Right ventricle myocardium inferior (tissue), 1 donor: ENCODE measurements at regions not wholly inside any gene's neighbourhood (a gene's known extent, or its start where the extent isn't known, plus 50 kb on each side); places are given as distances from the start of the nearest gene placed in this dataset.
"Not testable (repeated sequence)": the region's sequence is repeated elsewhere in the genome, so short reads cannot be mapped to it uniquely, and the experiment has no call there.

ENCODE experiments used
- ATAC-seq: fragments of 200-7000 bp; cut with Tn5 transposase; one replicate; pipeline ENCODE4 v1.9.1; 2020; ENCODE audit warnings: mild to moderate bottlenecking, moderate library complexity
- DNase-seq: peaks from one replicate; pipeline ENCODE4 v3.0.0; 2021; ENCODE audit errors: missing footprints
- intact Hi-C: fragments of 100-400 bp; cut with DNase I; formaldehyde crosslinking; loops from one replicate; pipeline ENCODE4 v1.11.0; 2022
- donor health status: DM: no; HTN: yes; CAD: no; lungs with severe emphysema.

DNA sequence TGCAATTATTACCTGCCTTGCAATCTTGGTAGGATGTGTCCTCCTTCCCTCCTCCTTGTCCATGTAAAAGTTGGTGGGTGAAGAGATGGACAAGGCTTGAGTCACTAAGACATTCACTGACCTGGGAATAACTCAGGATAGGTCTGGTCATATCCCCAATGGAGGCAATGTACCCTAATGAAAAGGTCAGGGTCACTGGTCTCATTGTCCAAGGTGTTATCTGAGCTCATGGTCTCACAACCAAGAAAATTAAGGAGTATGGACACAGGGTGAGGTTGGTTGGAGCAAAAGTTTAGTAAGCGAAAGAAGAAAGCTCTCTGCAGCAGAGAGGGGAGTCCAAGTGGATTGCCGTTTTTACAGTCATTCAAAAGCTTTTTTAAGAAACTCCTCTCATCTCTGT is 179.0 kb downstream of the SNRPN start:
- intact Hi-C loops = no loop called here
- no peak for DNase-seq
- peak; percentile 24 for ATAC-seq

GRCh38 chr15:25134546-25134945 is 179.8 kb downstream of the SNRPN start:
- ATAC-seq (peak; percentile 15), DNase-seq (no peak)
- intact Hi-C loops = no loop called here

GRCh38 chr15:25136119-25136518 is 181.3 kb downstream of the SNRPN start:
- DNase-seq (no peak), ATAC-seq (peak; percentile 47)
- intact Hi-C loops = loop anchor here (5.0 kb wide), 1 partner anchor 301 kb away; the partner anchor contains the start of gene UBE3A

DNA sequence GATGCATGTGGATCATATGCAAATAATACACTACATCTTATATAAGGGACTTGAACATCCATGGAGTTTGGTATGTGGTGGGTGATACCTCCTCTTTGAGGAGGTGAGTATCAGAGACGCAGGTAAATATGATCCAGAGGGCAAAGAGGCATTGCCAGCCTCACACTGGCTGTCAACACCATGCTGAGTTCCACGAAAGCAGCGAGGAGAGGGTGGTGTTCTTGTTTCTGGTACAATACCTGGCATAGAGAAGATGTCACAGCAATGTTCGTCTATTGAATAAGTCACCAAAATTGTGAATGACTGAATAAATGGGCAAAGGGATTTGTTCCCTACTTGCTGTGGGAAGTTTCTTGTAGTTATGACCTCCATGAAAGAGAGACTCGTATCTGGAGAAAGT is 182.2 kb downstream of the SNRPN start:
- DNase-seq (no peak), ATAC-seq (no peak)
- intact Hi-C loops = loop anchor here (5.0 kb wide), 1 partner anchor 300 kb away; the partner anchor contains the start of gene UBE3A

GRCh38 chr15:25169318-25169717 is 214.5 kb downstream of the SNRPN start:
- intact Hi-C loops = no loop called here
- ATAC-seq (no peak), DNase-seq (no peak)

GRCh38 chr15:25170113-25170731 is 215.4 kb downstream of the SNRPN start:
- peak; percentile 47 for DNase-seq
- ATAC-seq = no peak
- intact Hi-C loops = no loop called here

- no peak for DNase-seq
- no peak for ATAC-seq
- intact Hi-C loops = no loop called here
These were observed 216.0 kb downstream of the SNRPN start for GRCh38 chr15:25170781-25171110.

DNA sequence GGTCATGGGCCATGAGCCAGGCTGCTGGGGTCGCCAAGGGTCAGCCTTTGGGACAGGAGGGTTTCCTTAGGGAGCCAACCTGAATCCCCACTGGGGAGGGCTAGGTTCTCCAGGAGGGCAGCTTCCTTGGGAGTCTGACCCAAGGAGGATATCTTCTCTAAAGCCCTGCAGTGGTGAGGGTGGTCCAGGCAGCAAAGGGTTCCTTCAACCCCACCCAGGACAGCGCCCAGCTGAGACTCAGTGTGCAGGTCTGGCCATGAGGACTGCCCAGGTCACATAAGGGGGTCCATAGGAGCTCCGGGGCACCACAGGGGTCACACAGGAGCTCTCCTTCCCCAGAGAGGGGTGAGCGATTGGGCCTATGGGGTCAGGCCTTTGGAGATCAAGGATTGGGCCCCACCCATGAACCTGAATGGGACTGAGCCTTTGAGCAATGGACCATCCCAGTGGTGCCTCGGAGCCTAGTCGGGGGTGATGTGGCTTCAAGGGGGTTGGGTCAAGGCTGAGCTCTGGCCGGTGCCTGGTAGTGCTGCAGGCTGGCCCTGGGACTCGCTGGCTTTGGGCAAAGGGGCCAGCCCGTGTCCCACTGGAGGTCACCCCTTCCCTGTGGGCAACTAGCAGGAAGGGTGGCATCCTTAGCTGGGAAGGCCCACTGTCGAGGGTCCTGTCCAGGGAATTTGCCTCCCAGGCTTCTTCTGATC is 216.5 kb downstream of the SNRPN start:
- DNase-seq (no peak), ATAC-seq (no peak)
- intact Hi-C loops = no loop called here

DNA sequence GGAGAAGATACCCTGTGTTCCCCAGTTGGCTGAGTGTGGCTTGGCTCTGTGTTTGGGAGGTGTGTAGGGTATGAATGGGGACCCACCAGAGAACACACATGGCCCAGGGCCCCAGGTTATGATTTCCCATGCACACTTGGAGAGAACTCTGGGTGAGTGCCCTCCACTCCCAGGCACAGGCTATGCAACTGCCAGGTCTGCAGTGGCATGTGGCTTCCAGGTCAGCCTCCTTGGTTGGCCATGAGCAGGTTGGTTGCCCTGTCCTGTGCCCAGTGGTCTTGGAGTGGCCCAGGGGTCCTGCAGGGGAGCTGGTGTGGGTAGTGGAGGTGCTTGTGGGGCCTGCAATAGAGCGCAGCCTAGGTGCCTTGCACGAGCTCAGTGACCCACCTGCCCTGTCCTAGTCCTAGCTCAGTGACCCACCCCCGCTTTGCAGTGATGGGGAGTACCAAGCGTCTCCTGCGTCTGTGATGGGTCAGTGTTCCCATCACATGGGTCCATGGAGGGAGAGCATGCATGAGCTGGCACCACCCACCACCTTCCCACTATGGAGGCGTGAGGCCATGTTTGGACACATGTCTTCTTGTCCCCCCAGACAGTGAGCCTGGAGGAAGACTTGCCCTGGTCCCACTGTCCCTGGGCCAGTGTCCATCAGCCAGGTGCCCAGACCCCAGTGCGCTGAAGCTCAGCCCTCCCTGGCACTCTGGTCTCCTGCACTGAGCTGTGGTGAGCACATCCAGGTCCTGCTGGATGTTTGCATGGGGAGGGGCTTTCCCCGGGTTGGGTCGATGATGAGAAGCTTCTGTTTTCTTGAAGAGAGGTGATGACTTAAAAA is 217.3 kb downstream of the SNRPN start:
- intact Hi-C loops = no loop called here
- DNase-seq (peak; percentile 56), ATAC-seq (no peak)

DNA sequence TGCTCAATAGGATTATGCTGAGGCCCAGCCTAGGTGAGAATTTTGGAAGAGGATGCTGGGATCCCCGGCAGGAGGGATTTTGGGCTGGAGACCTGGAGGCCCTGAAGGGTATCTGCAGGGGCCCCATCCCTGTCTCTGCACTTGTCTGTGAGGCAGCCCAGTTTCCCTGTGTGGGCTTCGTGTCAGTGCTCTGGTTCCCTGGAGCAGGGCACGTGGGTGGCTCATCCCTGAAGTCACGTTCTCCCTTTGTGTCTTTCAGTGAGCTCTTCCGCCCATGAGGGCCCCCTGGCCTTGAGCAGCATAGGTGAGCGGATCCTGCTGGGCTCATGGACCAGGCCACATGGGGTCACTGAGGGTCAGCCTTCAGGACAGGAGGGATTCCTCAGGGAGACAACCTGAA is 217.9 kb downstream of the SNRPN start:
- ATAC-seq = no peak
- peak; percentile 18 for DNase-seq
- intact Hi-C loops = no loop called here

DNA sequence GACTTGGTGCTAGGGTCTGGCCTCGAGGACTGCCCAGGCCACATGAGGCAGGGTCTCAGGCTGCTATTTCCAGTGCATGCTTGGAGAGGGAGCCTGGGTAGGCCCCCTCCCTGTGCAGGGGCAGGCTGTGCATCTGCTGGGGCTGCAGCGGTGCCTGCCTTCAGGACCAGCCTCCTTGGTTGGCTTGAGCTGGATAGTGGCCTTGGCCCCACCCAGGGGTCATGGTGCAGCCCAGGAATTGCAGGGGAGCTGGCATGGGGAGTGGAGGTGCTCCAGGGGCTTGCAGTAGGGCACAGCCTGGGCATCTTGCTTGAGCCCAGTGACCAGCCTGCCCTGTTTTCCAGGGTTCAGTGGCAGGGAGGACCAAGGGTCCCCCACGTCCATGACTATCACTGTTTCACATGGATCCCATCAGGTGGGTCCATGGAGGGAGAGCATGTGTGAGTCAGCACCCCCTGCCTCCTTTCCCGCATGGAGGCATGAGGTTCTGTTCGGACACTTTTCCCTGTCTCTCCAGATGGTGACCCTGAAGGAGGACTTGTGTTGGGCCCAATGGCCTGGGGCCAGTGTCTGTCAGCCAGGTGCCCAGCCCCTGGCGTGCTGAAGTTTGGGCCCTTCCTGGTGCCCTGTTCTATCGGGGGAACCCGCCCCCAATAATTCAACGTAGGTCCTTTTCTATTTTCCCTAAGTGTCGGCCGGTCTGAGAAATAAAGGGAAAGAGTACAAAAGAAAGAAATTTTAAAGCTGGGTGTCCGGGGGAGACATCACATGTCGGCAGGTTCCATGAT is 218.6 kb downstream of the SNRPN start:
- no peak for ATAC-seq
- intact Hi-C loops = no loop called here
- DNase-seq = peak; percentile 39

DNA sequence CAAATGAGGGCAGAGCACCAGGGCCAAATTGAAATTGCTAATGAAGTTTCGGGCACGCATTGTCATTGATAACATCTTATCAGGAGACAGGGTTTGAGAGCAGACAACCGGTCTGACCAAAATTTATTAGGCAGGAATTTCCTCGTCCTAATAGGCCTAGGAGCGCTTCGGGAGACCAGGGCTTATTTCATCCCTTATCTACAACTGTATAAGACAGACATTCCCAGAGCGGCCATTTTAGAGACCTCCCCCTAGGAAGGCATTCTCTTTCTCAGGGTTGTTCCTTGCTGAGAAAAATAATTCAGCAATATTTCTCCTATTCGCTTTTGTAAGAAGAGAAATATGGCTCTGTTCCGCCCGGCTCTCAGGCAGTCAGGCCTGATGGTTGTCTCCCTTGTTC is 219.4 kb downstream of the SNRPN start:
- intact Hi-C loops, ATAC-seq: not testable (repeated sequence)
- peak; percentile 23 for DNase-seq

DNA sequence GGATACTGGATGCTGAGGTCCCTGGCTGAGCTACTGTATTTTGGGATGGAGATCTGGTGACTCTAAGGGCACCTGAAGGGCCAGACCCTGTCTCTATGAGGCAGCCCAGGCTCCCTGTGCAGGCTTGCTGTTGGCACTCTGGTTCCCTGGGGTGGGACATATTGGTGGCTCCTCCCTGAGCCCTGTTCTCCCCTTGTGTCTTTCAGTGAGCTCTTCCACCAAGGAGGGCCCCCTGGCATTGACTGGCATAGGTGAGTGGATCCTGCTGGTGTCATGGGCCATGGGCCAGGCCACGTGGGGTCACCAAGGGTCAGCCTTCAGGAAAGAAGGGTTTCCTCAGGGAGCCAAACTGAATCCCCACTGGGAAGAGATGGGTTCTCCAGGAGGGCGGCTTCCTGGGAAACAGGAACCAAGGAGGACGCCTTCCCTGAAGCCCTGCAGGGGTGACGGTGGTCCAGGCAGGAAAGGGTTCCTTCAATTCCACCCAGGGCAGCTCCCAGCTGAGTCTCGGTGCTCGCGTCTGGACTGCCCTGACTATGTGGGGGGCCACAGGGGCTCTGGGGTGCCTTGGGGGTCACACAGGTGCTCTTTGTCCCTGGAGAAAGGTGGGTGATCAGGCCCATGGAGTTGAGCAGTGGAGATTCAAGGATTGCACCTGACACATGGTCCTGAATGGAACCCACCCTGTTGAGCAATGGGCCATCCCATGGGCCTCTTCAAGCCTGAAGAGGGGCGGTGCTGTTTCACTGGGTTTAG is 220.4 kb downstream of the SNRPN start:
- intact Hi-C loops = no loop called here
- ATAC-seq (no peak), DNase-seq (no peak)

DNA sequence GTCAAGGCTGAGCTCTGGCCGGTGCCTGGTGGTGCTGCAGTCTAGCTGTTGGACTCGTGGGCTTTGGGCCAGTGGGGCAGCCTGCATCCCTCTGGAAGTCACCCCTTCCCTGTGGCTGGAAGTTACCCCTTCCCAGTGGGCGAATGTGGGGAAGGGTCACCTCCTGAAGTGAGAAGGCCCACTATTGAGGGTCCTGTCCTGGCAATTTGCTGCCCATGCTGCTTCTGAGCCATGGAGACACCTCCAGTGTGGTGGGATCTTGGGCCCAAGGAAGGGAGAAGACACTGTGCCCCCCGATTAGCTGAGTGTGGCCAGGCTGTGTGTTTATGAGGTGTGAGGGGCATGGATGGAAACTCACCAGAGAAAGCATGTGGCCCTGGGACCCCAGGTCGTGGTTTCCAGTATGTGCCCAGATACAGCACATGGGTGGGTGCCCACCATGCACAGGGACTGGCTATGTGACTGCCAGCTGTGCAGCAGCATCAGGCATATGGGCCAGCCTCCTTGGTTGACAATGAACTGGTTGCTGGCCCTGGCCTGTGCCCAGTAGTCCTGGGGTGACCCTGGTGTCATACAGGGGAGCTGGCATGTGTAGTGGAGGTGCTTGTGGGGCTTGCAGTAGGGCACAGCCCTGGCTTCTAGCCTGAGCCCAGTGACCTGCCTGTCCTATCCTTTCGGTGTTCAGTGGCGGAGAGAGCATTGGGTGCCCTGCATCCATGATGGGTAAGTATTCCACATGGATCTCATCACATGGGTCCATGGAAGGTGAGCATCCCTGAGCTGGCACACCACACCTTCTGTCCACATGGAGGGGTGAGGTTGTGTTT is 221.2 kb downstream of the SNRPN start:
- DNase-seq (peak; percentile 46), ATAC-seq (no peak)
- intact Hi-C loops = no loop called here

- no peak for ATAC-seq
- peak; percentile 26 for DNase-seq
- intact Hi-C loops = no loop called here
These were observed 221.8 kb downstream of the SNRPN start for GRCh38 chr15:25176616-25176923.

GRCh38 chr15:25176991-25177954 is 222.5 kb downstream of the SNRPN start:
- intact Hi-C loops = no loop called here
- DNase-seq (peak; percentile 25), ATAC-seq (no peak)
